Kidney tubule cell (primary cell): ENCODE measurements at regions not wholly inside any gene's neighbourhood (a gene's known extent, or its start where the extent isn't known, plus 50 kb on each side); places are given as distances from the start of the nearest gene placed in this dataset.

Source experiments
- DNase-seq: peaks from one replicate; pipeline ENCODE4 v3.0.0-alpha.2; 2018; ENCODE audit warnings: low spot score

DNA sequence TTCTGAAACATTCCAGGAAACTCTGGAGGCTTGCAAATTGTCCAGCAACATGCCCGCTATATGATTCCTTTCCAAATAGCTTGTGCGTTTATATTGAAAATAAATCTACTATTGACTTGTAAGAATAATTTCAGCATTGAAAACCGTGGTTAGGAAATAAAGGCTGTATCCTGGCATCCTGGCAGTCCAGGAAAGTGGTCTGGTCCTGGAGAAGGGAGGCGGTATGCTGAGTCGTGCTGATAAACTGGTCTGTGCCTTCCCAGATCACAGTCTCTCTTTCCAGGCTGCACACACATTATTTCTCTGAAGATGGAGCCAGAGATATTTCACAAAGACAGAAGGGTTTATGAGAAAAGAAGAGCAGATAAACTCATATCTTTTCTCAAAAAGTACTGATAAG, 350.1 kb upstream of the COBL start:
- no peak for DNase-seq

- DNase-seq: no peak
Measured at GRCh38 chr7:51666266-51666665, 349.7 kb upstream of the COBL start.

GRCh38 chr7:51665045-51665780, 348.6 kb upstream of the COBL start:
- no peak for DNase-seq

- DNase-seq: no peak
Measured at GRCh38 chr7:51660516-51660915, 343.9 kb upstream of the COBL start.

DNA sequence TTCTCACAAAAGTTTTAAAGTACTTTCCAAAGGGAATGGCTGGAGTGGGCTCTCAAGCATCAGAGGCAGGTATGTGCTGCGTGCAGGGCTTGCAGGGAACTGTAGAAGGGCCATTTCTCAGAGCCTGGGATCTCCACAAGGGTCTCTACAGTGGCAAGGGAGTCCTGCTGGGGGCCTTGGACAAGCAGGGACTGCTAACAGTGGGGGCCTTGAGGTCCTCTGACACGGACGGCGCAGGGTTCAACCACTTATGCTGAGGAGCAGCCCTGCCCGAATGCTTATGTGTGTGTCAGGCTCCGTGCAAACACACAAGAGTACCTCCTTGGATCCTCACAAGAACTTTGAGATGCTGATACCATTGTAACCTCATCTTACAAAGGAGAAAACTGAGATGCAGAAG, 342.1 kb upstream of the COBL start:
- DNase-seq: no peak

GRCh38 chr7:51647931-51648351, 331.3 kb upstream of the COBL start:
- DNase-seq: no peak

DNA sequence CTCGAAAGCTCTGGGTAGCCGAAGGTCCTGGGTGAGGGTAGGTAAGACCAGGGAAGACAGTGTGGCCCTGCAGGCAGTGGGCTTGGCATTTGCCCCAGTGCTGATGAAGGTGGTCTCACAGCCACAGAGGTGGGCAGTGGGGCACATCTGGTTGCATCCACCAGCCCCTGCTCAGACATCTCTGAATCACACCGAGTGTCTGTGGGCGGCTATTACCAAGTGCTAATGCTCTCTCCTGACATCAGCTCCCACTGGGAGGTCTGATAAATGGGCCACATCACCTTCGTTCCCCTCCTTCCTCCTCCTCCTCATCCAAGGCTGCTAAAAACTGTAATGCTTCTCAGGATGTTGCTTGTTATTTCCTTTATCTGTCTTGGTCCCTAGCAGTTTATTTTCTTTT, 330.9 kb upstream of the COBL start:
- DNase-seq: no peak

- no peak for DNase-seq
Measured at GRCh38 chr7:51645702-51646298, 329.2 kb upstream of the COBL start.

GRCh38 chr7:51645255-51645654, 328.6 kb upstream of the COBL start:
- DNase-seq: peak; percentile 12

DNA sequence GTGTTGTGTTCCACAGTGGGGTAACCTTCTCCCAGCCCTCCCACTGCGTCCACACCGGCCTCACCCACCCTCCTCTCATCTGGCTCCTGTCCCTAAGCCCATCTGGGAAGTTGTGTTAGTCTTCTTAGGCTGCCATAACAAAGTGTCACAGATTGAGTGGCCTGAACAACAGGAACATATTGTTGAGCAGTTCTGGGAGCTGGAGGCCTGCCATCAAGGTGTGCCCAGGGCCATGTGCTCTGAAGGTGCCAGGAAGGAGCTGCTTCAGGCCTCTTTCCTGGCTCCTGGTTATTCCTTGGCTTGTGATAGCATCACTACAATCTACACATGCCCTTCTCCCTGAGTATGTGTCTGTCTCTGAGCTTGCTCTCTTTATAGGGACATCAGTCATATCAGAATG, 327.6 kb upstream of the COBL start:
- DNase-seq: no peak

DNA sequence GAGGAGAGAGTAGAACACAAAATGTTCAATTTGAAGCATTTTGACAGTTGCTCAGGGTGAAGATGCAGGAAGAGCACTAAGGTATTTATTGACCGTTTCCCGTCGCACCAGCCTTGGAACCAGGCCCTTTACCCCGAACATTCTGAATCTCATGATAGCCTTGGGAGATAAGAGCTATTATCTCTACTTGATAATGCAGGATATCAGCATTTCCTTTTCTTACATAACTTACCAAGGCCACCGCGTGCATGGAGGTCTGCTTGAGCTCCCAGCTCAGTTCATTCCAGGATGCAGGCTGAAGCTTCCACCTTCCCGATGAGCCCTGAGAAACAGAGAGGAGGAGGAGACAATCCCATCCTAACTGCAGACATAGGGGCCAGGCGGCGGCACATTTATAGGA, 324.2 kb upstream of the COBL start:
- DNase-seq: no peak

DNA sequence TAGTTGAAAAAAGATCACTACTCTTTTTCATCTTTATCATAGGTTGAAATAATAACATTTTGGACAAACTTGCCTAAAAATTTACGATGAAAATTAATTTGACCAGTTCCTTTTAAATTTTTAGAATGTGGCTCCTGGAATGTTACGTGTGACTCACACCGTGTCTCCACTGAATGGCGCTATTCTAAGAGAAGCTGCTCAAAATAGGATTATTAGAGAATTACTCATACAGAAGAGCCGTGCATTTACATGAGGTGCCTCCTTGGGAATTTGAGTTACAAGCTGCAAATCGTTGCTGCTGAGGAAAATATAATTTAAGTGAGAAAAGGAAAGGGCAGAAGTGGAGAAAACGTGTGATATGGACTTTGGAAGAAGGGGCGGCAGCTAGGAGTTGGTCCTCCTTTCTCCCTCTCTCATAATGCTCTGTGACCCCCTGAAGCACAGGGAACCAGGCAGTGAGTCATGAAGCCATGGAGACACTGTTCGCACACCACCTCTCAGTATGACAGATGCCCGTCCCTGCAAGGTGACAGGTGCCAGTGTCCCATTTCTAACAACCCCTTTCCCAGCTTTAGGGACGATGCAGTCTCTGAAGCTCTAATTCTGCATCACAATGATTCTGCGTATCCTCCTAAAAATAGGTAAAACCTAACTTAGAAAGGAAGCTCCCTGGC, 323.2 kb upstream of the COBL start:
- DNase-seq: peak; percentile 44

GRCh38 chr7:51636503-51636902, 319.9 kb upstream of the COBL start:
- DNase-seq: no peak

DNA sequence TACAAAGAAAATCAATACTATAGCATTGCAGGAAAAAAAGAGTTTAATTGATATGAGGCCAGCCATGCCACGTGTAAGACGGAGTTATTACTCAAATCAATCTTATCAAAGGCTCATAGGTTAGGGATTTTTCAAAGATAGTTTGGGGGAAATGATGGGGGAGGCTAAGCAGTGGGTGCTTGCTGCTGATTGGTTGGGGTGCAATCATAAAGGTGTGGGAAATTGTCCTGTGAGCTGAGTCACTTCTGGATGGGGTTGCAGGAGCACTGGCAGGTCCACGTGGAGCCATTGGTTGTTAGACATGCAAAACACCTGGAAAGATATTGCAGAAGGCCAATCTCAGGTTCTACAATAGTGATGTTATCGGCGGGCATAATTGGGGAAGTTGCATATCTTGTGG, 319.2 kb upstream of the COBL start:
- DNase-seq: no peak

DNA sequence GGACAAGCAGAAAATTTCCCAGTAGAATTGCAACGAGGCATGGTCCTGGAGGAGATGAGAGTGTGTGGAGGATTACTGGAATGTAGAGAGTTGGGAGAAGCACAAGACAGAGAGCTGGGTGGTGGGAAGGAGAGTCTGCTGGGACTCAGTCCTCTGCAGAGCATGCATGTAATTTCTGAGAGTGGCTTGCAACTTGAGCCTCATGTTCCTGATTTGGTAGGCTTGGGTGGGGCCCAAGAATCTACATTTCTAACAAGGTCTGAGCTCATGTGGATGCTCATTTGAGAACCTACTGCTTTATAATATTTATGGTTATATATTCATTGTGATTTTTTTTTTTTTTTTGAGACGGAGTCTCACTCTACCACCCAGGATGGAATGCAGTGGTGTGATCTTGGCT, 317.9 kb upstream of the COBL start:
- no peak for DNase-seq

DNA sequence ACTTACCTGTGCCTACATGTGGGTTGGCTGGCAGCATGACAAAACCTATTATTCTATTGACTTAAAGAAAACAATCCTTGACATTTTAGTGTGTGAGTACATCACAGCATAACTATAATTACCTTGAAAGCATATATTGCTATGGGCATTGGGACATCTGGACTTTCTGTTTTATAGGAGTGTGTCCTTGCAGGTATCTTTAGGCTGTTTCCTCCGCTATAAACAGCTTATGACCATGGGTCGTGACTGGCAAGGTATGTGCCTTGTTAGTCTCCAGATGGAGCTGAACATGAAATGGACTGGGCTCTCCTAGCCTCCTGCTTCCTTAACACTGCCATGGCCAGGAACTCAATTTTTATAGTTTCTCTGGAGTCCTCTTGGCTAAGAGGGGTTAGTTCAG, 317.4 kb upstream of the COBL start:
- DNase-seq: no peak

- DNase-seq: no peak
Measured at GRCh38 chr7:51633596-51633995, 317.0 kb upstream of the COBL start.

- no peak for DNase-seq
Measured at GRCh38 chr7:51633006-51633405, 316.4 kb upstream of the COBL start.

DNA sequence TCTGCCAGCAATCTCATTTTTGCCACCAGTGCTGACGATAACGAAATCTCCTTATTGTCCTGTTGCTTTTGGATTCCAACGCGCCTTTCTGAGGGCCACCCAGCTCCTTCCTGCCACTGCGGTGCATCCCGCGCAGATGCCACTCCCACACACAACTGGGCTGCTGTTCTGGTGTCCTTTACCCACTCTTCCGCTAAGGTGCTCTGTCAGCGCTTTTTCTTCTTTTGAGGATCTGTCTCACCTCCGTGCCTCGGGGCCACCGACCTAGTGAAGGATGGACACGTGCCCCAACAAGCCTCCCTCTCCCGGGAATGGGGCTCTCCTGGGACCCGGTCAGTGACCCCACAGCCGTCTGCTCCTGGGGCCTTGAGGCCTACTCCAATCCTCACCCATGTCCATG, 314.3 kb upstream of the COBL start:
- DNase-seq: no peak

- DNase-seq: peak; percentile 19
Measured at GRCh38 chr7:51629206-51629605, 312.6 kb upstream of the COBL start.

DNA sequence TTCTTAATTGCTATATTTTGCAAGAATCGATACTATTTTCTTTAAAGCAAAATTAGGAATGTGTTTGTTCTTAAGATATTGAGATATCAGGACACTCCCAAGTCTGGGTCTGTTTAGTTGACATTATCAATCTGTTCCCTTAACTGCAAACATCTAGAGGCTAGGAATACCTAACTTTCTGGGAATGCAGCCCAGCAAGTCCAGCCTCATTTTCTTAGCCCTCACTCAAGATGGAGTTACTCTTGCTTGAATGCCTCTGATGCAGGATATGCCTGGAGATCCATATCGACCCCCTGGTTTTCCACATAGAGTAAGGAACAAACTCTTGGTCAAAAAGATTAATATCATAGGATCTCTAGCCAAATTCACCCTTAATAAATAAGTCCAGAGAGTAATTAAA, 305.3 kb upstream of the COBL start:
- DNase-seq: no peak

GRCh38 chr7:51620706-51621105, 304.1 kb upstream of the COBL start:
- no peak for DNase-seq

DNA sequence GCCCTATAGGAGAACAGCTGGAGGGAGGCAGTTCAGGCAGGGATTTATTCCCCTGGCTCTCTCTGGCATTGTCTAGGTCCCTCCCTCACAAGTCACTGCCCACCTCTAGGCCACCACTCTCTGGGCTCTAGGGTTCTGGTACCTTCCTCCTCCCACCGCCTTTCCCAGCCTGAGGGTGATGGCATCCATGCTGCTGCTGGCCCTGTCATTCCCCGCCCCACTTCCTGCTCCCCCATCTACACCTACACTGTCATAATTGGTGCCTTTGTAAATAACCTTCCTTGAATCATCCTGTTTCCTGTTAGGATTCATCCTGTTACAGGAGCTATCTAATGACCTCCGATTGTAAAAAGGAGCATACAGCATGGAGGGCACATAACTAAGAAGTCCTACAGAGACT, 303.3 kb upstream of the COBL start:
- no peak for DNase-seq

DNA sequence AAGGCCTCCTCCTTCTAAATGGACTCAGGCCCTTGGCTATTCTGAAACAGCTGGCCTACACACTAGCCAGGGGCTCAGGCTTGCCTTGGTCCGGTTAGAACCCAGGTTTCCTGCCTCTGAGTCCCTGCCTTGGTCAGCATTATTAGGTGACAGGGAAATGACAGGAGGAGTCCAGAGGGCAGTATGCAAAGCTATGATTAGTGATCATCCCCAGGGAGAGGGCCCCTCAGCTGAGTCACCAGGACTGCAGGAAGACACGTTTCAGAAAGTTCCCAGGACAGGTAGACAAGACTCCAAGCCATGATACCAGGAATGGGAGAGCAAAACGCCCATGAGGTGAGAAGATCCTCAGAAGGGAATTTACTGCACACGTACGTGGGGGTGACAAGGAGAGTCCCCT, 301.1 kb upstream of the COBL start:
- no peak for DNase-seq
